ENCODE measurements at regions not wholly inside any gene's neighbourhood (a gene's known extent, or its start where the extent isn't known, plus 50 kb on each side); places are given as distances from the start of the nearest gene placed in this dataset.
"Not testable (repeated sequence)": the region's sequence is repeated elsewhere in the genome, so short reads cannot be mapped to it uniquely, and the experiment has no call there.

- no peak overlapping the region for H3K4me3 ChIP-seq (ENCODE audit: low read depth, low read length, poor library complexity, severe bottlenecking)
- no peaks in the 10 kb centered on the region for H3K9me3 ChIP-seq (ENCODE audit: low read depth, low read length, poor library complexity, severe bottlenecking)
- no peaks in the 10 kb centered on the region for H3K4me1 ChIP-seq (ENCODE audit: insufficient read depth, low read length, poor library complexity, severe bottlenecking)
- ChIA-PET CTCF (no interaction called here), POLR2A (ENCODE audit: low non-redundant PET) (no interaction called here)
- intact Hi-C loops (cut with micrococcal nuclease; ENCODE audit: unreplicated experiment), result no loop called here
- TF ChIP-seq CTCF (conservative IDR thresholded peaks at IDR 0.05; ENCODE audit: low read depth, low read length), result no peak
- TF ChIP-seq EZH2 (IDR thresholded peaks at IDR 0.05; ENCODE audit: borderline replicate concordance, low read depth, low read length, poor library complexity, severe bottlenecking), result no peak
- no peaks in the 10 kb centered on the region for H3K27me3 ChIP-seq (replicated peaks; ENCODE audit: insufficient read depth, low read depth, low read length, poor library complexity)
- H3K27ac ChIP-seq (ENCODE audit: low read depth, low read length, poor library complexity, severe bottlenecking), result no peak overlapping the region
- H3K36me3 ChIP-seq (ENCODE audit: insufficient read depth, low read length, poor library complexity, severe bottlenecking), result no peaks in the 10 kb centered on the region
- BruUV-seq (replicated peaks), result no TSS peak
- DNase-seq (ENCODE audit: low spot score), result peak; percentile 14
These were observed 233.7 kb upstream of the ZFP64 start for GRCh38 chr20:52425253-52425652.

GRCh38 chr20:52424357-52424942 is 232.9 kb upstream of the ZFP64 start:
- H3K4me3 ChIP-seq (ENCODE audit: low read depth, low read length, poor library complexity, severe bottlenecking); H3K27ac ChIP-seq (ENCODE audit: low read depth, low read length, poor library complexity, severe bottlenecking); H3K9me3 ChIP-seq (ENCODE audit: low read depth, low read length, poor library complexity, severe bottlenecking); H3K36me3 ChIP-seq (ENCODE audit: insufficient read depth, low read length, poor library complexity, severe bottlenecking); H3K27me3 ChIP-seq (replicated peaks; ENCODE audit: insufficient read depth, low read depth, low read length, poor library complexity); H3K4me1 ChIP-seq (ENCODE audit: insufficient read depth, low read length, poor library complexity, severe bottlenecking); POLR2A ChIA-PET (ENCODE audit: low non-redundant PET); BruUV-seq (replicated peaks); intact Hi-C loops (cut with micrococcal nuclease; ENCODE audit: unreplicated experiment): not testable (repeated sequence)
- CTCF ChIA-PET, result interaction anchor here (0.7 kb wide), 1 partner anchor 157 kb away, joined by 4 read pairs; no protein-coding TSS in a partner anchor
- DNase-seq (ENCODE audit: low spot score), result peak; percentile 24

GRCh38 chr20:52423536-52424140 is 232.1 kb upstream of the ZFP64 start:
- CTCF ChIA-PET; BruUV-seq (replicated peaks); H3K36me3 ChIP-seq (ENCODE audit: insufficient read depth, low read length, poor library complexity, severe bottlenecking); H3K27me3 ChIP-seq (replicated peaks; ENCODE audit: insufficient read depth, low read depth, low read length, poor library complexity); POLR2A ChIA-PET (ENCODE audit: low non-redundant PET); H3K9me3 ChIP-seq (ENCODE audit: low read depth, low read length, poor library complexity, severe bottlenecking); H3K4me1 ChIP-seq (ENCODE audit: insufficient read depth, low read length, poor library complexity, severe bottlenecking); DNase-seq (ENCODE audit: low spot score); H3K27ac ChIP-seq (ENCODE audit: low read depth, low read length, poor library complexity, severe bottlenecking); intact Hi-C loops (cut with micrococcal nuclease; ENCODE audit: unreplicated experiment); H3K4me3 ChIP-seq (ENCODE audit: low read depth, low read length, poor library complexity, severe bottlenecking): not testable (repeated sequence)

- intact Hi-C loops (cut with micrococcal nuclease; ENCODE audit: unreplicated experiment), result no loop called here
- CTCF ChIA-PET, result no interaction called here
- TF ChIP-seq CTCF (conservative IDR thresholded peaks at IDR 0.05; ENCODE audit: low read depth, low read length) (no peak), EZH2 (IDR thresholded peaks at IDR 0.05; ENCODE audit: borderline replicate concordance, low read depth, low read length, poor library complexity, severe bottlenecking) (no peak)
- no peaks in the 10 kb centered on the region for H3K4me1 ChIP-seq (ENCODE audit: insufficient read depth, low read length, poor library complexity, severe bottlenecking)
- H3K4me3 ChIP-seq (ENCODE audit: low read depth, low read length, poor library complexity, severe bottlenecking), result no peak overlapping the region
- no peaks in the 10 kb centered on the region for H3K27me3 ChIP-seq (replicated peaks; ENCODE audit: insufficient read depth, low read depth, low read length, poor library complexity)
- no peaks in the 10 kb centered on the region for H3K36me3 ChIP-seq (ENCODE audit: insufficient read depth, low read length, poor library complexity, severe bottlenecking)
- H3K9me3 ChIP-seq (ENCODE audit: low read depth, low read length, poor library complexity, severe bottlenecking), result no peaks in the 10 kb centered on the region
- peak; percentile 53 for DNase-seq (ENCODE audit: low spot score)
- POLR2A ChIA-PET (ENCODE audit: low non-redundant PET), result no interaction called here
- BruUV-seq (replicated peaks), result no TSS peak
- H3K27ac ChIP-seq (ENCODE audit: low read depth, low read length, poor library complexity, severe bottlenecking), result no peak overlapping the region
These were observed 231.2 kb upstream of the ZFP64 start for GRCh38 chr20:52422574-52423336.
